Panc1 (cell line): ENCODE measurements at regions not wholly inside any gene's neighbourhood (a gene's known extent, or its start where the extent isn't known, plus 50 kb on each side); places are given as distances from the start of the nearest gene placed in this dataset.

Experiments used
- POLR2AphosphoS5 ChIP-seq: IDR thresholded peaks from 2 replicates; pipeline ENCODE4 v1.6.1; 2012; ENCODE audit warnings: mild to moderate bottlenecking, low read depth, low read length, moderate library complexity
- TF ChIP-seq, protein P1 (sequence below): fragments of 450-650 bp; IDR thresholded peaks from 2 replicates; pipeline ENCODE4 v1.5.1; 2017; ENCODE audit warnings: mild to moderate bottlenecking

DNA sequence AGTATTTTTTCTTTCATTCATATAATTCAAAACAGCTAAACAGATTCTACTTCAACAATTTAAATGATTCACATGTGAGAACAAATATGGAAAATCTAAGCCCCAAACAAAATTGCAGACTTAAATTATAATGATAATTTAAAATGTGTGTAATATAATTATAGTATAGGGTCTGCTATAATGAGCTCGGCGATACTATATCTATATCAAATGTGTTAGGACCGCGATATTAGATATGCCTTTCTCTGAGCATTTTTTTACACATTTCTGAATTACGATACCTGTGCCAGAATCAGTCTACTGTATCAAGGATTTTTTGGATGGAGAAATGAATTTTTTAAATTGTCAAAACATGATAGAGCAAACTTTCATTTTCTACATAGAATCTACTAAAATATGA is 808.8 kb upstream of the POU3F3 start:
- TF ChIP-seq POLR2AphosphoS5 = no peak
- TF ChIP-seq, protein P1, sequence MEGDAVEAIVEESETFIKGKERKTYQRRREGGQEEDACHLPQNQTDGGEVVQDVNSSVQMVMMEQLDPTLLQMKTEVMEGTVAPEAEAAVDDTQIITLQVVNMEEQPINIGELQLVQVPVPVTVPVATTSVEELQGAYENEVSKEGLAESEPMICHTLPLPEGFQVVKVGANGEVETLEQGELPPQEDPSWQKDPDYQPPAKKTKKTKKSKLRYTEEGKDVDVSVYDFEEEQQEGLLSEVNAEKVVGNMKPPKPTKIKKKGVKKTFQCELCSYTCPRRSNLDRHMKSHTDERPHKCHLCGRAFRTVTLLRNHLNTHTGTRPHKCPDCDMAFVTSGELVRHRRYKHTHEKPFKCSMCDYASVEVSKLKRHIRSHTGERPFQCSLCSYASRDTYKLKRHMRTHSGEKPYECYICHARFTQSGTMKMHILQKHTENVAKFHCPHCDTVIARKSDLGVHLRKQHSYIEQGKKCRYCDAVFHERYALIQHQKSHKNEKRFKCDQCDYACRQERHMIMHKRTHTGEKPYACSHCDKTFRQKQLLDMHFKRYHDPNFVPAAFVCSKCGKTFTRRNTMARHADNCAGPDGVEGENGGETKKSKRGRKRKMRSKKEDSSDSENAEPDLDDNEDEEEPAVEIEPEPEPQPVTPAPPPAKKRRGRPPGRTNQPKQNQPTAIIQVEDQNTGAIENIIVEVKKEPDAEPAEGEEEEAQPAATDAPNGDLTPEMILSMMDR = no peak
